ENCODE measurements at regions not wholly inside any gene's neighbourhood (a gene's known extent, or its start where the extent isn't known, plus 50 kb on each side); places are given as distances from the start of the nearest gene placed in this dataset.

GRCh38 chr7:25976630-25977029 is 175.4 kb upstream of the NFE2L3 start:
- no peaks in the 10 kb centered on the region for H3K36me3 ChIP-seq
- H3K4me3 ChIP-seq (replicated peaks in 1 of 3): no peak overlapping the region
- intact Hi-C loops (cut with DNase I): no loop called here
- TF ChIP-seq, protein P1, sequence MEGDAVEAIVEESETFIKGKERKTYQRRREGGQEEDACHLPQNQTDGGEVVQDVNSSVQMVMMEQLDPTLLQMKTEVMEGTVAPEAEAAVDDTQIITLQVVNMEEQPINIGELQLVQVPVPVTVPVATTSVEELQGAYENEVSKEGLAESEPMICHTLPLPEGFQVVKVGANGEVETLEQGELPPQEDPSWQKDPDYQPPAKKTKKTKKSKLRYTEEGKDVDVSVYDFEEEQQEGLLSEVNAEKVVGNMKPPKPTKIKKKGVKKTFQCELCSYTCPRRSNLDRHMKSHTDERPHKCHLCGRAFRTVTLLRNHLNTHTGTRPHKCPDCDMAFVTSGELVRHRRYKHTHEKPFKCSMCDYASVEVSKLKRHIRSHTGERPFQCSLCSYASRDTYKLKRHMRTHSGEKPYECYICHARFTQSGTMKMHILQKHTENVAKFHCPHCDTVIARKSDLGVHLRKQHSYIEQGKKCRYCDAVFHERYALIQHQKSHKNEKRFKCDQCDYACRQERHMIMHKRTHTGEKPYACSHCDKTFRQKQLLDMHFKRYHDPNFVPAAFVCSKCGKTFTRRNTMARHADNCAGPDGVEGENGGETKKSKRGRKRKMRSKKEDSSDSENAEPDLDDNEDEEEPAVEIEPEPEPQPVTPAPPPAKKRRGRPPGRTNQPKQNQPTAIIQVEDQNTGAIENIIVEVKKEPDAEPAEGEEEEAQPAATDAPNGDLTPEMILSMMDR (IDR thresholded peaks at IDR 0.05): no peak
- no peak for TF ChIP-seq POLR2A (IDR thresholded peaks at IDR 0.05)
- H3K27me3 ChIP-seq: no peaks in the 10 kb centered on the region
- no peaks in the 10 kb centered on the region for H3K4me1 ChIP-seq
- no peaks in the 10 kb centered on the region for H3K9me3 ChIP-seq
- no peak overlapping the region for H3K27ac ChIP-seq
- DNase-seq: no peak

GRCh38 chr7:25978466-25978865 is 173.5 kb upstream of the NFE2L3 start:
- WGBS, 2 donors: 88 to 91% methylated on average over 5 of the region's 5 CpGs
- Histone ChIP-seq H3K9me3 (no peaks in the 10 kb centered on the region), H3K27me3 (no peaks in the 10 kb centered on the region), H3K36me3 (no peaks in the 10 kb centered on the region), H3K4me3 (replicated peaks in 1 of 3) (no peak overlapping the region), H3K27ac (no peak overlapping the region), H3K4me1 (no peaks in the 10 kb centered on the region)
- intact Hi-C loops (cut with DNase I): no loop called here
- TF ChIP-seq, protein P1 (IDR thresholded peaks at IDR 0.05): no peak
- TF ChIP-seq POLR2A (IDR thresholded peaks at IDR 0.05): no peak
- DNase-seq: no peak

- Histone ChIP-seq H3K27me3 (no peaks in the 10 kb centered on the region), H3K4me3 (replicated peaks in 1 of 3) (no peak overlapping the region), H3K4me1 (no peaks in the 10 kb centered on the region), H3K9me3 (no peaks in the 10 kb centered on the region), H3K27ac (no peak overlapping the region), H3K36me3 (no peaks in the 10 kb centered on the region)
- DNase-seq: no peak
- 40 to 80% methylated on average over 2 of the region's 2 CpGs for WGBS, 2 donors
- TF ChIP-seq, protein P1 (IDR thresholded peaks at IDR 0.05): no peak
- TF ChIP-seq POLR2A (IDR thresholded peaks at IDR 0.05): no peak
- intact Hi-C loops (cut with DNase I): no loop called here
Measured at GRCh38 chr7:25979605-25980004, 172.4 kb upstream of the NFE2L3 start.

DNA sequence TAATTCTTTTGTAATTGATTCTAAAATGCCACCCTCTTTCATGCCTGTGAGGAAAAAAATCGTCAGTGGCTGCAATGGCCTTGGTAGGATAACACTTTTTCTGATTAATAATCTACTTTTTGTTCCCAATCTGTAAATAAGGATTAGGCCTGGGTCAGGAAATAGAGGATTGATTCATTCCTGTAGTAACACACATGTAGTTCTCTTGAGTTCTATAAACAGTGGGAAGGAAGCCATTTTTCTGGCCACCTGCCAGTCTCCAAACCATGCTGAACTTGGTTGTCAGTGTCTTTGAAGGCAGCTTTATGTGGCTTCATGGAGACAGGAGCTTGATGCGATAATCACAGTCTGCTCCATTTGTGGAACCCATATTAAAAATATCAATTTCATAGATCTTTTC is 169.3 kb upstream of the NFE2L3 start:
- no peak for TF ChIP-seq POLR2A (IDR thresholded peaks at IDR 0.05)
- TF ChIP-seq, protein P1 (IDR thresholded peaks at IDR 0.05): no peak
- no peak for DNase-seq
- Histone ChIP-seq H3K4me1 (no peaks in the 10 kb centered on the region), H3K9me3 (no peaks in the 10 kb centered on the region), H3K27me3 (no peaks in the 10 kb centered on the region), H3K36me3 (no peaks in the 10 kb centered on the region), H3K4me3 (replicated peaks in 1 of 3) (no peak overlapping the region), H3K27ac (no peak overlapping the region)
- intact Hi-C loops (cut with DNase I): no loop called here
- 85 to 90% methylated on average over 2 of the region's 2 CpGs for WGBS, 2 donors

- Histone ChIP-seq H3K36me3 (no peaks in the 10 kb centered on the region), H3K27ac (no peak overlapping the region), H3K4me3 (replicated peaks in 1 of 3) (no peak overlapping the region), H3K27me3 (no peaks in the 10 kb centered on the region), H3K4me1 (no peaks in the 10 kb centered on the region), H3K9me3 (no peaks in the 10 kb centered on the region)
- DNase-seq: no peak
- WGBS, 2 donors: 82 to 84% methylated on average over 4 of the region's 4 CpGs
- no peak for TF ChIP-seq POLR2A (IDR thresholded peaks at IDR 0.05)
- TF ChIP-seq, protein P1 (IDR thresholded peaks at IDR 0.05): no peak
- intact Hi-C loops (cut with DNase I): no loop called here
Measured at GRCh38 chr7:25985196-25985595, 166.8 kb upstream of the NFE2L3 start.
